Kidney (tissue), 13 donors: ENCODE measurements at regions not wholly inside any gene's neighbourhood (a gene's known extent, or its start where the extent isn't known, plus 50 kb on each side); places are given as distances from the start of the nearest gene placed in this dataset.

ENCODE experiments used
- DNase-seq, 5 donors: peaks; one replicate each; pipeline ENCODE4 v3.0.0-alpha.2; 2013 to 2020
- FAIRE-seq: peaks from 2 replicates; lab custom pipeline; 2012; peaks lifted over from hg19 to GRCh38; lab: Jason Lieb, UNC
- H3K27ac ChIP-seq, 2 donors: one replicate each; pipeline ENCODE4 v1.7.0; 2013; ENCODE audit warnings: low read depth in 2 of 2, low read length in 2 of 2, inconsistent platforms in 1 of 2
- H3K27me3 ChIP-seq: one replicate; pipeline ENCODE4 v1.7.1; 2013; ENCODE audit warnings: low read length, inconsistent platforms; ENCODE audit not compliant: control insufficient read depth, insufficient read depth
- H3K36me3 ChIP-seq, 3 donors: one replicate each; pipeline versions ENCODE4 v1.7.0 to v1.7.1; 2013; ENCODE audit warnings: low read length in 3 of 3, control low read depth in 1 of 3, inconsistent platforms in 1 of 3; ENCODE audit not compliant: insufficient read depth in 3 of 3, control insufficient read depth in 2 of 3
- H3K4me1 ChIP-seq, 3 donors: one replicate each; pipeline versions ENCODE4 v1.7.0 to v1.7.1; 2013; ENCODE audit warnings: low read length in 3 of 3, inconsistent platforms in 1 of 3, low read depth in 1 of 3; ENCODE audit not compliant: control insufficient read depth in 2 of 3, insufficient read depth in 2 of 3
- H3K4me3 ChIP-seq, 3 donors: one replicate each; pipeline versions ENCODE4 v1.7.0 to v1.8.1; 2013; ENCODE audit warnings: low read length in 3 of 3, control low read depth in 1 of 3, inconsistent platforms in 1 of 3
- H3K9ac ChIP-seq, 3 donors: one replicate each; pipeline versions ENCODE4 v1.7.0 to v1.7.1; 2013; ENCODE audit warnings: low read length in 3 of 3, control low read depth in 1 of 3, inconsistent platforms in 1 of 3
- H3K9me3 ChIP-seq, 3 donors: one replicate each; pipeline versions ENCODE4 v1.7.0 to v1.7.1; 2013; ENCODE audit warnings: low read length in 3 of 3, control low read depth in 1 of 3, inconsistent platforms in 1 of 3; ENCODE audit not compliant: control insufficient read depth in 2 of 3, insufficient read depth in 1 of 3
- intact Hi-C: fragments of 100-400 bp; cut with DNase I; formaldehyde crosslinking; loops from one replicate; pipeline ENCODE4 v1.11.1; 2022
- TF ChIP-seq, protein P1 (sequence below): IDR thresholded peaks from 3 replicates; pipeline ENCODE4 v1.5.1; 2012; ENCODE audit warnings: mild to moderate bottlenecking, moderate library complexity, borderline replicate concordance; ENCODE audit not compliant: insufficient read depth; ENCODE audit errors: extremely low read depth
- donor health status: control.
- donor health status: control.
- donor health status: control.
- donor health status: control.
- donor health status: control.
- donor health status: DM: yes; HTN: yes; CAD: no.
- donor health status: Normal renal cell carcinoma (clear cell type).

DNA sequence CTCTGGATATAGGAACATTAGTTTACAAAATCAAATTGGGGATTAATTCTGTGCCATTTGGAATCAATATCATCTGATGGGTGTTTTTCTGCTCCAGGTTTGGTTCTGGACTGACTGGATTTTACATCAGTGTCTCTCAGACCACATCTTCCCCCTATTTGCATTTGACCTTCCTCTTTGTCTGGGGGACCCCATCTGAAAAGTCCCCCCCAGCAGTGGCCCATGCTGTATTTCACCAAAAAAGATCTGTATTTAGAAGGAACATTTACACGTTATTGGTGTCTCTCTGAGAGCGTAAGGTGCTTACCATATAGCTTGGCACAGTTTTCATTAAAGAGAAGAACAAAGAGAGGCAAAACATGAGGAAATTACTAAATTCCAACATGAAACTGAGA is 215.6 kb upstream of the CLINT1 start:
- intact Hi-C loops, result no loop called here
- TF ChIP-seq, protein P1, sequence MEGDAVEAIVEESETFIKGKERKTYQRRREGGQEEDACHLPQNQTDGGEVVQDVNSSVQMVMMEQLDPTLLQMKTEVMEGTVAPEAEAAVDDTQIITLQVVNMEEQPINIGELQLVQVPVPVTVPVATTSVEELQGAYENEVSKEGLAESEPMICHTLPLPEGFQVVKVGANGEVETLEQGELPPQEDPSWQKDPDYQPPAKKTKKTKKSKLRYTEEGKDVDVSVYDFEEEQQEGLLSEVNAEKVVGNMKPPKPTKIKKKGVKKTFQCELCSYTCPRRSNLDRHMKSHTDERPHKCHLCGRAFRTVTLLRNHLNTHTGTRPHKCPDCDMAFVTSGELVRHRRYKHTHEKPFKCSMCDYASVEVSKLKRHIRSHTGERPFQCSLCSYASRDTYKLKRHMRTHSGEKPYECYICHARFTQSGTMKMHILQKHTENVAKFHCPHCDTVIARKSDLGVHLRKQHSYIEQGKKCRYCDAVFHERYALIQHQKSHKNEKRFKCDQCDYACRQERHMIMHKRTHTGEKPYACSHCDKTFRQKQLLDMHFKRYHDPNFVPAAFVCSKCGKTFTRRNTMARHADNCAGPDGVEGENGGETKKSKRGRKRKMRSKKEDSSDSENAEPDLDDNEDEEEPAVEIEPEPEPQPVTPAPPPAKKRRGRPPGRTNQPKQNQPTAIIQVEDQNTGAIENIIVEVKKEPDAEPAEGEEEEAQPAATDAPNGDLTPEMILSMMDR, result no peak
- Histone ChIP-seq H3K4me3 (no peak overlapping the region), H3K36me3 (no peaks in the 10 kb centered on the region), H3K9me3 (no peaks in the 10 kb centered on the region), H3K27me3 (no peaks in the 10 kb centered on the region), H3K9ac (no peak overlapping the region), H3K4me1 (no peaks in the 10 kb centered on the region), H3K27ac (no peak overlapping the region)
- no peak for FAIRE-seq
- DNase-seq, result no peak

DNA sequence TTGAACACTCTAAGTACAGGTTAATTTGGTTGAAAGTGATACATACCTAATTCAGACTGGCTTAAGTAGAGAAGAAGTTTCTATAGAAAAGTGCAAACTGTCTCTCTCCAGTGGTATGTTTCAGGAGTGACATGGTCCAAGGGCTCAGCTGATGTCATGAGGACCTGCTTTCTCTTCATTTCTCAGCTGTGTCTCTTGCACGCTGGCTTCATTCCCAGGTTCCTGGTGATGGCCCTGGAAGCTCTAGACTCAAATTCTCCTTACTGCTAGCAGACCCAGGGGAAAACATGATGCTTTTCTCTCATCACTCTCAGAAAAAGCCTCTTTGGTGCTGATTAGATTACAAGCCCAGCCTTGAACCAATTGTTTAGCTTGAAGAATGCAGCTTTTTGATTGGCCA is 211.9 kb upstream of the CLINT1 start:
- Histone ChIP-seq H3K9ac (no peak overlapping the region), H3K27ac (no peak overlapping the region), H3K36me3 (no peaks in the 10 kb centered on the region), H3K9me3 (no peaks in the 10 kb centered on the region), H3K4me1 (no peaks in the 10 kb centered on the region), H3K4me3 (no peak overlapping the region), H3K27me3 (no peaks in the 10 kb centered on the region)
- TF ChIP-seq, protein P1, result no peak
- DNase-seq, result no peak
- FAIRE-seq, result no peak
- intact Hi-C loops, result no loop called here

DNA sequence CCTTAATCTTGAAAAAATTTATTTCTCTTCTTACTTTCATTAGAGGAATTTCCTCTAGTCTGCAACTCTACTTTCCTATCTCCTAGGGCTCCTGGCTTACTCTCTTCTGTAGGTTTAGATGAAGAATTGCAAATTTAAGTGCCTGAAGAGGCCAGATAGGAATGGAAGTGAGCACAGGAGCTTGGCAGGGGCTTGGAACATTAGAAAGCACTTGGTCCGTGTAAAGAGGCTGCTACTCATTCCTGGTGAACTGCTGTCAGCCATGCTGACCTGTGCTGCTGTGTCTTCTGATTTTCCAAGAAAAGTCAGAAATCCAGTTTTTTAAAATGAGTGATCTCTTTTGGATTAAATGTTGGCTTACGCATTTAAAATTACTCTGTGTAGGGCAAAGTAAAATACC is 210.9 kb upstream of the CLINT1 start:
- Histone ChIP-seq H3K4me3 (no peak overlapping the region), H3K36me3 (no peaks in the 10 kb centered on the region), H3K4me1 (no peaks in the 10 kb centered on the region), H3K9me3 (no peaks in the 10 kb centered on the region), H3K27me3 (no peaks in the 10 kb centered on the region), H3K27ac (no peak overlapping the region), H3K9ac (no peak overlapping the region)
- no peak for FAIRE-seq
- intact Hi-C loops, result no loop called here
- no peak for DNase-seq
- TF ChIP-seq, protein P1, result no peak

DNA sequence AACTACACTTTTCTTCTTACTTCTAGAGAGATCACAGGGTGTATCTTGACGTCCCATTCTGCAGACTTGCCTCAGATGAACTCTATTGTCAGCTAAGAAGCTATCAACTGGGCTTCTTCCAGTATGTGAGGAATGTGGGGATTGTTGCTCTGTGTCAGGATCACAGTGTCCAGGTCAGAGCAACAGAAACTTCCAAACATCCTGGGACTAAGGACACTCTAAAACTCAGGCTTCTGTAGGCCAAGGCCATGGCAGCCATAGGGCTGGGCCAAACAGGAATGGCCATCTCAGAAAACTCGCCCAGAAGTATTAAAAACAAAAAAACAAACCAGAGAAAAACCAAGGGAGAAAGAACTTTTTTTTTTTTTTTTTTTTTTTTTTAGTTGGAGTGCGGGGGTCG is 210.0 kb upstream of the CLINT1 start:
- H3K9ac ChIP-seq, result no peak overlapping the region
- intact Hi-C loops, result no loop called here
- H3K4me1 ChIP-seq, result no peaks in the 10 kb centered on the region
- no peaks in the 10 kb centered on the region for H3K36me3 ChIP-seq
- H3K27me3 ChIP-seq, result no peaks in the 10 kb centered on the region
- DNase-seq, result no peak
- H3K27ac ChIP-seq, result no peak overlapping the region
- TF ChIP-seq, protein P1, result no peak
- FAIRE-seq, result no peak
- H3K9me3 ChIP-seq, result no peaks in the 10 kb centered on the region
- no peak overlapping the region for H3K4me3 ChIP-seq
